H1 (cell line): ENCODE measurements at regions not wholly inside any gene's neighbourhood (a gene's known extent, or its start where the extent isn't known, plus 50 kb on each side); places are given as distances from the start of the nearest gene placed in this dataset.

Experiments
- CTCF ChIA-PET: fragments of 300-600 bp; sonication (Branson Sonifier 250); formaldehyde crosslinking; loops from one replicate; lab custom pipeline; 2021; ENCODE audit not compliant: partially characterized antibody; lab: Charles Lee
- POLR2A ChIA-PET: fragments of 300-600 bp; sonication (Branson Sonifier 250); formaldehyde crosslinking; loops from one replicate; lab custom pipeline; 2021; ENCODE audit warnings: inconsistent platforms; ENCODE audit not compliant: partially characterized antibody; lab: Charles Lee
- DNase-seq, 2 experiments: peaks; one replicate each; pipeline versions ENCODE4 v3.0.0 to v3.0.0-alpha.2; 2010 to 2022; ENCODE audit warnings: low spot score in 2 of 2, low read depth in 1 of 2, mixed read lengths in 1 of 2
- FAIRE-seq: peaks from 2 replicates; lab custom pipeline; 2011; peaks lifted over from hg19 to GRCh38; lab: Jason Lieb, UNC
- H2AFZ ChIP-seq: 2 replicates; pipeline ENCODE4 v1.8.1; 2012; ENCODE audit warnings: low read length, inconsistent platforms
- H2AK5ac ChIP-seq: 2 replicates; pipeline ENCODE4 v1.6.1; 2013; ENCODE audit warnings: low read depth, low read length
- H2BK120ac ChIP-seq: replicated peaks from 2 replicates; pipeline ENCODE3; 2013; ENCODE audit warnings: low read depth, low read length, inconsistent platforms
- H2BK12ac ChIP-seq: 2 replicates; pipeline ENCODE4 v1.6.1; 2013; ENCODE audit warnings: low read depth, low read length
- H2BK15ac ChIP-seq: 2 replicates; pipeline ENCODE4 v1.6.1; 2013; ENCODE audit warnings: low read length
- H2BK20ac ChIP-seq: 2 replicates; pipeline ENCODE4 v1.6.1; 2013; ENCODE audit warnings: low read length
- H2BK5ac ChIP-seq: 2 replicates; pipeline ENCODE4 v1.6.1; 2013; ENCODE audit warnings: low read depth, low read length
- H3K14ac ChIP-seq: 2 replicates; pipeline ENCODE4 v1.6.1; 2013; ENCODE audit warnings: inconsistent platforms; ENCODE audit not compliant: insufficient read length
- H3K18ac ChIP-seq: 2 replicates; pipeline ENCODE4 v1.6.1; 2013; ENCODE audit warnings: low read length; ENCODE audit errors: extremely low read depth
- H3K23ac ChIP-seq: 2 replicates; pipeline ENCODE4 v1.6.1; 2013; ENCODE audit warnings: inconsistent platforms; ENCODE audit not compliant: insufficient read length
- H3K23me2 ChIP-seq: 2 replicates; pipeline ENCODE4 v1.6.1; 2013; ENCODE audit warnings: low read depth, low read length
- H3K27ac ChIP-seq: 2 replicates; pipeline ENCODE4 v1.6.1; 2011; ENCODE audit warnings: low read depth, low read length, inconsistent platforms
- H3K27me3 ChIP-seq, 4 experiments: replicated peaks in 1 of 4; 1 replicate in 1 of 4; 2 replicates in 3 of 4; pipeline versions ENCODE4 v1.6.1 to v1.8.1; 2011 to 2013; ENCODE audit warnings: low read length in 3 of 4, mild to moderate bottlenecking in 3 of 4, inconsistent platforms in 2 of 4, mixed read lengths in 2 of 4, moderate library complexity in 1 of 4; ENCODE audit not compliant: control insufficient read depth in 3 of 4, insufficient read depth in 3 of 4; ENCODE audit errors: extremely low read depth in 1 of 4
- H3K36me3 ChIP-seq, 4 experiments: 2 replicates each; pipeline versions ENCODE4 v1.6.1 to v1.8.1; 2011 to 2013; ENCODE audit warnings: mild to moderate bottlenecking in 4 of 4, low read length in 3 of 4, moderate library complexity in 2 of 4, control low read depth in 1 of 4, inconsistent platforms in 1 of 4; ENCODE audit not compliant: insufficient read depth in 4 of 4, control insufficient read depth in 2 of 4
- H3K4ac ChIP-seq: replicated peaks from 2 replicates; pipeline ENCODE3; 2013; ENCODE audit warnings: low read length, low read depth, mixed read lengths, inconsistent platforms; ENCODE audit not compliant: insufficient read length
- H3K4me1 ChIP-seq, 4 experiments: replicated peaks in 1 of 4; 1 replicate in 1 of 4; 2 replicates in 3 of 4; pipeline versions ENCODE4 v1.6.1 to v1.8.1; 2011 to 2013; ENCODE audit warnings: low read length in 3 of 4, inconsistent platforms in 2 of 4, mixed read lengths in 1 of 4; ENCODE audit not compliant: insufficient read depth in 4 of 4, control insufficient read depth in 3 of 4
- H3K4me2 ChIP-seq, 2 experiments: 2 replicates each; pipeline versions ENCODE4 v1.6.1 to v1.8.1; 2011 to 2013; ENCODE audit warnings: low read depth in 2 of 2, low read length in 2 of 2, control low read depth in 1 of 2, inconsistent platforms in 1 of 2, mild to moderate bottlenecking in 1 of 2; ENCODE audit not compliant: insufficient read depth in 1 of 2
- H3K4me3 ChIP-seq, 4 experiments: fragments of 200-600, 300-600 bp in 1 of 4; sonication (generic), shearing (Covaris generic), sonication (Bioruptor Twin) in 1 of 4; 2 replicates each; pipeline versions ENCODE4 v1.5.1 to v1.8.1; 2011 to 2016; ENCODE audit warnings: low read length in 4 of 4, low read depth in 3 of 4, control low read depth in 2 of 4, inconsistent platforms in 2 of 4, mild to moderate bottlenecking in 2 of 4, mixed read lengths in 1 of 4, moderate library complexity in 1 of 4; ENCODE audit not compliant: insufficient read depth in 2 of 4; ENCODE audit errors: extremely low read depth in 1 of 4
- H3K56ac ChIP-seq: replicated peaks from 2 replicates; pipeline ENCODE3; 2013; ENCODE audit warnings: low read depth, mild to moderate bottlenecking, mixed read lengths, low read length, inconsistent platforms; ENCODE audit not compliant: insufficient read length
- H3K79me1 ChIP-seq: 2 replicates; pipeline ENCODE4 v1.6.1; 2013; ENCODE audit warnings: low read depth, low read length, control low read depth
- H3K79me2 ChIP-seq, 2 experiments: 2 replicates each; pipeline versions ENCODE4 v1.6.1 to v1.8.1; 2012 to 2013; ENCODE audit warnings: low read length in 2 of 2, mild to moderate bottlenecking in 2 of 2, inconsistent platforms in 1 of 2; ENCODE audit not compliant: insufficient read depth in 2 of 2, control insufficient read depth in 1 of 2
- H3K9ac ChIP-seq, 4 experiments: replicated peaks in 1 of 4; 1 replicate in 1 of 4; 2 replicates in 3 of 4; pipeline versions ENCODE4 v1.6.1 to v1.8.1; 2011 to 2013; ENCODE audit warnings: low read depth in 3 of 4, low read length in 3 of 4, control low read depth in 2 of 4, mild to moderate bottlenecking in 2 of 4, moderate library complexity in 2 of 4, inconsistent platforms in 1 of 4; ENCODE audit errors: extremely low read depth in 1 of 4
- H3K9me3 ChIP-seq, 2 experiments: 2 replicates each; pipeline versions ENCODE4 v1.6.1 to v1.8.1; 2012 to 2013; ENCODE audit warnings: mild to moderate bottlenecking in 2 of 2, moderate library complexity in 2 of 2, control low read depth in 1 of 2, inconsistent platforms in 1 of 2, low read depth in 1 of 2, low read length in 1 of 2, mixed read lengths in 1 of 2; ENCODE audit not compliant: insufficient read depth in 2 of 2
- H4K20me1 ChIP-seq, 2 experiments: replicated peaks in 1 of 2; 2 replicates each; pipeline versions ENCODE3 to v1.8.1; 2011 to 2013; ENCODE audit warnings: inconsistent platforms in 2 of 2, low read length in 2 of 2, mild to moderate bottlenecking in 1 of 2; ENCODE audit not compliant: insufficient read depth in 2 of 2, control insufficient read depth in 1 of 2
- H4K5ac ChIP-seq: 2 replicates; pipeline ENCODE4 v1.6.1; 2013; ENCODE audit warnings: low read length, low read depth, mixed read lengths, inconsistent platforms; ENCODE audit not compliant: insufficient read length
- H4K8ac ChIP-seq: 2 replicates; pipeline ENCODE4 v1.8.0; 2013; ENCODE audit warnings: mild to moderate bottlenecking, moderate library complexity, low read length, inconsistent platforms; ENCODE audit not compliant: insufficient read depth; ENCODE audit errors: extremely low read depth
- H4K91ac ChIP-seq: replicated peaks from 2 replicates; pipeline ENCODE3; 2013; ENCODE audit warnings: low read length, mixed read lengths, inconsistent platforms; ENCODE audit not compliant: insufficient read length
- ASH2L ChIP-seq: fragments of 200-600, 300-600 bp; sonication (generic); IDR thresholded peaks from one replicate; pipeline ENCODE4 v1.7.1; 2017; ENCODE audit warnings: low read length
- CBX5 ChIP-seq: fragments of 300-800, 300-1000 bp; sonication (generic); IDR thresholded peaks from 2 replicates; pipeline ENCODE4 v1.7.1; 2016; ENCODE audit warnings: antibody characterized with exemption, low read length, low read depth
- CREB1 ChIP-seq: IDR thresholded peaks from 2 replicates; pipeline ENCODE4 v1.6.1; 2012; ENCODE audit warnings: inconsistent platforms
- EGR1 ChIP-seq: IDR thresholded peaks from 2 replicates; pipeline ENCODE4 v1.6.1; 2011; ENCODE audit warnings: low read depth, low read length, borderline replicate concordance
- HDAC6 ChIP-seq: IDR thresholded peaks from one replicate; pipeline ENCODE4 v1.7.1; 2012; ENCODE audit warnings: low read depth, mild to moderate bottlenecking, inconsistent platforms, low read length, moderate library complexity
- JUN ChIP-seq: IDR thresholded peaks from 2 replicates; pipeline ENCODE4 v1.6.1; 2011; ENCODE audit warnings: low read depth, mild to moderate bottlenecking, improper control_type of control experiment, low read length
- RBBP5 ChIP-seq: IDR thresholded peaks from 2 replicates; pipeline ENCODE4 v1.7.1; 2012; ENCODE audit warnings: low read depth, mild to moderate bottlenecking, inconsistent platforms, low read length, moderate library complexity, borderline replicate concordance
- RNF2 ChIP-seq: fragments of 200-900, 300-1000 bp; sonication (generic); IDR thresholded peaks from 2 replicates; pipeline ENCODE4 v1.7.1; 2016; ENCODE audit warnings: borderline replicate concordance, low read depth, mild to moderate bottlenecking, antibody characterized with exemption, low read length; ENCODE audit not compliant: poor library complexity, severe bottlenecking; ENCODE audit errors: missing control alignments
- TEAD4 ChIP-seq: IDR thresholded peaks from 2 replicates; pipeline ENCODE4 v1.6.1; 2012; ENCODE audit warnings: low read depth, low read length, inconsistent platforms, mixed read lengths
- YY1 ChIP-seq: IDR thresholded peaks from 2 replicates; pipeline ENCODE4 v1.6.1; 2011; ENCODE audit warnings: low read depth, mild to moderate bottlenecking, low read length
- ZNF274 ChIP-seq: IDR thresholded peaks from 2 replicates; pipeline ENCODE4 v1.7.0; 2012; ENCODE audit warnings: low read length, borderline replicate concordance; ENCODE audit errors: extremely low read depth
- WGBS, 2 experiments: shearing (Covaris generic) in 1 of 2; methylation state at CpG; one replicate each; pipeline versions ENCODE4 v1.1.6 to v1.1.7; 2013 to 2015; ENCODE audit warnings: low lambda C conversion rate in 2 of 2, mixed read lengths in 2 of 2, inconsistent platforms in 1 of 2, low coverage in 1 of 2, missing lambda C conversion rate in 1 of 2; ENCODE audit not compliant: insufficient replicate concordance in 2 of 2, insufficient coverage in 1 of 2, insufficient read length in 1 of 2; ENCODE audit errors: extremely low coverage in 1 of 2, missing lambda C conversion rate in 1 of 2; 5-methylcytosine and 5-hydroxymethylcytosine counted together
- TF ChIP-seq, protein P1 (sequence below): IDR thresholded peaks from 2 replicates; pipeline ENCODE4 v1.6.1; 2012; ENCODE audit warnings: low read length, inconsistent platforms

DNA sequence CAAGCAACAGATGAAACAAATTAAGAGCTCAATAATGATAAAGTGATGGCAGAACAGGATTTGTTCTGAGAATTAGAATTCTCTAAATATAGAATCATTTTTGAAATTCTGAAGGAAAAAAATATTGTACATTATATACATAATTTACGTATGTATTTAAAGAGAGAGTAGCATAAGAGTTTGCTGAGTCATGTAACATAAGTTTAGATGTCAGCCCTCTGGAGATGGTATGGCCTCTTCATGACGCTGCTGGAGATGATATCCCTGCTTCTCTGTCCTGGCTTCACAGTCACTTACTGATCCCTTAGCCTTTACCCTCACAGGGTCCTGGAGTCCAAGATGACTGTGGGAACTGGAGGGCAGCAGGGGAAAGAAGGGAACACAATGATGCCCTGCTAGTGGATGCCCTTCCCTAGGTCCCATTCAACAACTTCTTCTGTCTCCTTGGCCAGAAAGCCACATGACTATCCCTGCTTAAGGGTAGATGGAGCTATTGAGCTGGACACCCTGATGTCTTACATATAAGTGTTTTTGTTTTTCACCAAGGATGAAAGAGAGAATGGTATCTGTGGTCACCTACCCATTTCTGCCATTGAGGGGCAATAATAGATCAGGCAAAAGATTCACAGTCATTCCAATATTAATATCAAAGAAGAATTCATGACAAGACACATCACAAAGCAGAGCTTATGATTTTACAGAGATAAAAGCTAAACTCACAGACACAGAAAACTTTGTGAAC, 753.1 kb downstream of the TBC1D22A start:
- Histone ChIP-seq H3K27ac (no peak overlapping the region), H3K9me3 (peaks cover 69% of the 10 kb centered on the region in 2 experiments), H3K18ac (no peak overlapping the region), H3K14ac (no peak overlapping the region), H3K4me1 (no peaks in the 10 kb centered on the region), H3K79me1 (no peaks in the 10 kb centered on the region), H4K20me1 (no peaks in the 10 kb centered on the region), H3K79me2 (no peaks in the 10 kb centered on the region), H4K5ac (no peak overlapping the region), H2BK12ac (no peak overlapping the region), H3K4me3 (no peak overlapping the region), H4K91ac (no peak overlapping the region), H3K27me3 (no peaks in the 10 kb centered on the region), H2AK5ac (no peak overlapping the region), H2BK15ac (no peak overlapping the region), H2AFZ (no peak overlapping the region), H3K4ac (no peak overlapping the region), H2BK120ac (no peak overlapping the region), H3K56ac (no peak overlapping the region), H4K8ac (no peak overlapping the region), H3K23ac (no peak overlapping the region), H3K36me3 (0 out of 8 replicates have a peak, but pooled peaks cover 0 to 2% (median 0%) of the 10 kb centered on the region in 4 experiments), H2BK20ac (no peak overlapping the region), H3K23me2 (peaks cover 4% of the 10 kb centered on the region; the same call in 1 of the 2 replicates), H2BK5ac (no peak overlapping the region), H3K9ac (no peak overlapping the region), H3K4me2 (no peak overlapping the region)
- FAIRE-seq = no peak
- 73% methylated on average over 2 of the region's 2 CpGs; no CpG with 5 or more reads in 1 of the 2 experiments for WGBS, 2 experiments
- ChIA-PET CTCF (interaction anchor here (1.1 kb wide), 1 partner anchor 466 kb away, joined by 3 read pairs; no protein-coding TSS in a partner anchor), POLR2A (no interaction called here)
- TF ChIP-seq YY1 = no peak
- no peak for TF ChIP-seq RBBP5
- no peak for TF ChIP-seq CBX5
- no peak for TF ChIP-seq EGR1
- TF ChIP-seq TEAD4 = no peak
- no peak for TF ChIP-seq JUN
- TF ChIP-seq, protein P1, sequence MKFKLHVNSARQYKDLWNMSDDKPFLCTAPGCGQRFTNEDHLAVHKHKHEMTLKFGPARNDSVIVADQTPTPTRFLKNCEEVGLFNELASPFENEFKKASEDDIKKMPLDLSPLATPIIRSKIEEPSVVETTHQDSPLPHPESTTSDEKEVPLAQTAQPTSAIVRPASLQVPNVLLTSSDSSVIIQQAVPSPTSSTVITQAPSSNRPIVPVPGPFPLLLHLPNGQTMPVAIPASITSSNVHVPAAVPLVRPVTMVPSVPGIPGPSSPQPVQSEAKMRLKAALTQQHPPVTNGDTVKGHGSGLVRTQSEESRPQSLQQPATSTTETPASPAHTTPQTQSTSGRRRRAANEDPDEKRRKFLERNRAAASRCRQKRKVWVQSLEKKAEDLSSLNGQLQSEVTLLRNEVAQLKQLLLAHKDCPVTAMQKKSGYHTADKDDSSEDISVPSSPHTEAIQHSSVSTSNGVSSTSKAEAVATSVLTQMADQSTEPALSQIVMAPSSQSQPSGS = no peak
- no peak for TF ChIP-seq RNF2
- TF ChIP-seq ZNF274 = no peak
- no peak for TF ChIP-seq ASH2L
- no peak for TF ChIP-seq CREB1
- TF ChIP-seq HDAC6 = no peak
- DNase-seq = no peak
